DMS 273 (cell line): ENCODE measurements at regions not wholly inside any gene's neighbourhood (a gene's known extent, or its start where the extent isn't known, plus 50 kb on each side); places are given as distances from the start of the nearest gene placed in this dataset.
"Not testable (repeated sequence)": the region's sequence is repeated elsewhere in the genome, so short reads cannot be mapped to it uniquely, and the experiment has no call there.

Experiments used
- DNase-seq: peaks from one replicate; lab custom pipeline; 2025; ENCODE audit not compliant: unreplicated experiment; lab: John Stamatoyannopoulos, UW

- DNase-seq = no peak
Measured at GRCh38 chr2:144030791-144031190, 489.1 kb downstream of the ZEB2 start.

GRCh38 chr2:144027593-144027992 lies 492.3 kb downstream of the ZEB2 start:
- DNase-seq = no peak

GRCh38 chr2:144026753-144027152 lies 493.2 kb downstream of the ZEB2 start:
- DNase-seq = no peak

GRCh38 chr2:144020047-144020446 lies 499.9 kb downstream of the ZEB2 start:
- DNase-seq = no peak

GRCh38 chr2:144015655-144016245 lies 504.2 kb downstream of the ZEB2 start:
- DNase-seq = no peak

GRCh38 chr2:144015036-144015435 lies 504.9 kb downstream of the ZEB2 start:
- DNase-seq = no peak

- no peak for DNase-seq
Measured at GRCh38 chr2:144014103-144014502, 505.8 kb downstream of the ZEB2 start.

GRCh38 chr2:144012304-144012703 lies 507.6 kb downstream of the ZEB2 start:
- no peak for DNase-seq

- DNase-seq = no peak
Measured at GRCh38 chr2:144011553-144011952, 508.4 kb downstream of the ZEB2 start.

GRCh38 chr2:144011098-144011497 lies 508.8 kb downstream of the ZEB2 start:
- no peak for DNase-seq

- no peak for DNase-seq
Measured at GRCh38 chr2:144010096-144010836, 509.7 kb downstream of the ZEB2 start.

- DNase-seq = no peak
Measured at GRCh38 chr2:144006139-144006538, 513.8 kb downstream of the ZEB2 start.

GRCh38 chr2:144004742-144005141 lies 515.2 kb downstream of the ZEB2 start:
- no peak for DNase-seq

- no peak for DNase-seq
Measured at GRCh38 chr2:144003460-144004075, 516.4 kb downstream of the ZEB2 start.

- DNase-seq = no peak
Measured at GRCh38 chr2:143996974-143997373, 522.9 kb downstream of the ZEB2 start.

- no peak for DNase-seq
Measured at GRCh38 chr2:143994961-143995360, 525.0 kb downstream of the ZEB2 start.

GRCh38 chr2:143991596-143991995 lies 528.3 kb downstream of the ZEB2 start:
- not testable (repeated sequence) for DNase-seq

- no peak for DNase-seq
Measured at GRCh38 chr2:143988082-143988481, 531.8 kb downstream of the ZEB2 start.

GRCh38 chr2:143981428-143981827 lies 538.5 kb downstream of the ZEB2 start:
- DNase-seq = no peak

- DNase-seq = no peak
Measured at GRCh38 chr2:143977356-143977755, 542.6 kb downstream of the ZEB2 start.

GRCh38 chr2:143975216-143975615 lies 544.7 kb downstream of the ZEB2 start:
- DNase-seq = no peak

GRCh38 chr2:143974262-143974661 lies 545.7 kb downstream of the ZEB2 start:
- DNase-seq = no peak
